ENCODE measurements at regions not wholly inside any gene's neighbourhood (a gene's known extent, or its start where the extent isn't known, plus 50 kb on each side); places are given as distances from the start of the nearest gene placed in this dataset.
"Not testable (repeated sequence)": the region's sequence is repeated elsewhere in the genome, so short reads cannot be mapped to it uniquely, and the experiment has no call there.

DNA sequence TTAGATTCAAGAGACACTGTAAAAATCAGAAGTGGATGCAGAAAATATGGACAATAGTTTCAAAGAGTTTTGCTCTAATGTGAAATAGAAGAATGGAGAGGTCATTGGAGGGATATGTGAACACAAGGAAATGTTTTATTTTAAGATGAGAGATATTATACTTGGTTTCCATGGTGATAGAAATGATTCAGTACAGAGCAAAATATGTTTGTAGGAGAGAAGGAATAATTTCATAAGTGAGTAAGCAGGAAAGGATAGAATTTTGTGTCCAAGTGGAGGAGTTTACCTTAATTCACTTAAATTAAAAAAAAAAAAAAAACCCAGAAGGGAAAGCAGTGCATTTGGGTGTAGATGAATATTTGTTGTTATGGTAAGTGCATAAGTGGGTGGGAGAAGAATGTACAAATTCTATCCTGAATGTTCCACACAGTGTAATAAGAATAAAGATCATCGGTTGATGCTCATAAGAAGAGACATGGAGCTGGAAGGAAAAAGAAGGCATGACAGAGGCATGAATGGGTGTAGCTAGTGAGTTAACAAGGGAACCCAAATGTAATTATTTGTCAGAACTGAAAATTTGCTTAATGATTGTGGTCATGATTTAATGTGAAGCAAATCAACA lies 688.9 kb upstream of the GJE1 start:
- no peak for FAIRE-seq

DNA sequence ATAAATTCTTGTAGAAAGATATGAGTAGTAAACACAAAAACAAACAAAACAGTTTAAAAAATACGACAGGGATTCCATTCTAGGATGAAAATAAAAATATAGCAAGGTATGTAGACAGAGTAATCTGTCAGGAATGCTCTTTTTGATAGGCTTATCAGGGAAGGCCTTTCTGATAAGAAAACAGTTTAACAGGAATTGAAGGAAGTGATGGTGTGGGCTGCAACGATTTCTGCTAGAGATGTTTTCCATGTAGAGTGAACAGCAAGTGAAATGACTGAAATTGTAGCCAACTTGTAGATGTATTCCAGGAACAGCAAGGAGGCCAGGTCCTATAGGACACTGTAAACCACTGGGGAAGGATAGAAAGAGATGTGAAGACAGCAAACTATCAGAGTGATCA lies 689.7 kb upstream of the GJE1 start:
- no peak for FAIRE-seq

DNA sequence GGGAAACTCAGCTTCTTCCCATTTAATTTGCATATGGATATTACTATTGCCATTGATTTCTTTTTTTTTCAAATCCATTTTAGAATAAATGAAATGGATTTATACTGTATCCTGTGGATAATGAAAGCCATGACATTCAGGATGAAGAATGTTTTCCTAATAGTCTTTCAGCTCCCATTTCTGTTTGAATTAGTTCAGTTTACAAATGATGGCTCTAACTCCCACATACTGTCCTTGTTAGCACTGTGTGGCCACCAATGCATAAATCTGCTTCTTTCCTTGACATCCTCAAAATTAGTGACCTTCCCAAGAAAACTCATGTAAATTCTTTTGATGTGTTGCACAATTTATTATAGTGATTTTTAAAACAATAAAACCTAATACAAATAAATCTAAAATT lies 693.2 kb upstream of the GJE1 start:
- no peak for FAIRE-seq

- FAIRE-seq, result no peak
Observed at GRCh38 chr6:141437685-141438084, 695.0 kb upstream of the GJE1 start.

DNA sequence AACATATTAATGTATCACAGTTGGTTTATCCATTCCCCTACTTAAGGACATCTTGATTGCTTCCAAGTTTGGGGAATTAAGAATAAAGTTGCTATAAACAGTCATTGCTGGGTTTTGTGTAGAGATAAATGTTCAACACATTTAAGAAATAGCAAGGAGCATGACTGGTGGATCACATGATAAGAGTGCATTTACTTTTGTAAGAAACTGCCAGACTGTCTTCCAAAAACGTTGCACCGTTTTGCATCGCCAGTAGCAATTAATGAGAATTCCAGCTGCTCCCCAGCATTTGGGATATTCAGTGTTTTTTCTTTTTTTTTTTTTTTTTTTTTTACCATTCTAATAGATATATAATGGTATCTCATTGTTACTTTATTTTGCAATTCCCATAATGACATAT lies 695.7 kb upstream of the GJE1 start:
- no peak for FAIRE-seq

- FAIRE-seq, result no peak
Observed at GRCh38 chr6:141426400-141426980, 706.2 kb upstream of the GJE1 start.

- no peak for FAIRE-seq
Observed at GRCh38 chr6:141421378-141421777, 711.3 kb upstream of the GJE1 start.

DNA sequence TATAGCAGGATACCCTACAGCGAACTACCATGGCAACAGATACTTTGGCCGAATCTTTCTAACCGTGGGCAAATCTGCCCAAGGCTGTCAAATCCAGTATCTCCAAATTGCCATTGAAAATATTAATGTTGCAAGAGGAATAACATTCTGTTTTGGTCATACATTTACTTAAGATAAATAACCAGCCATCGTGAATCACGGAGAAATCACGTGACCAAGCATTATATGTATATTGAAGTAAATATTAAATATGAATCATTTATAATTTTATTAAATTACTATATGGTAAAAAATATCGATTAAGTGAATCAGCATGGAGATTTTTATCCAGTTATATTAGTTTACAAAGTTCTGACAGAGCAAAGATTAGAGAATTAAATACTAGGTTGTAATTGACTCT lies 714.6 kb upstream of the GJE1 start:
- no peak for FAIRE-seq

DNA sequence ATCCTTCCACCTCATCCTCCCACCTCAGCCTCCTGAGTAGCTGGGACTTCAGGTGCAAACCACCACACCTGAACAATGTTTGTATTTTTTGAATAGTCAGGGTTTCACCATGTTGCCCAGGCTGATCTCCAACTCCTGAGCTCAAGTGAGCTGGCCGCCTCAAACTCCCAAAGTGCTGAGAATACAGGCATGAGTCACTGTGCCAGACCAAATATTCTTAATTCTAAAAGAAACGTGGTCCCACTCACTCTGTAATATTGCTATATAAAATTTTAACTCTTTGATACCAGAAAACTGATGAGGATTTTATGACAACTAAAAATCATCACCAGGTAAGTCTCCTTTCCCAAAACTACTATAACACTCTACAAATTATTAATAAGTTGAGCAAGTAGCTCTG lies 716.8 kb upstream of the GJE1 start:
- FAIRE-seq, result no peak

GRCh38 chr6:141413196-141413595 lies 719.5 kb upstream of the GJE1 start:
- FAIRE-seq, result no peak

DNA sequence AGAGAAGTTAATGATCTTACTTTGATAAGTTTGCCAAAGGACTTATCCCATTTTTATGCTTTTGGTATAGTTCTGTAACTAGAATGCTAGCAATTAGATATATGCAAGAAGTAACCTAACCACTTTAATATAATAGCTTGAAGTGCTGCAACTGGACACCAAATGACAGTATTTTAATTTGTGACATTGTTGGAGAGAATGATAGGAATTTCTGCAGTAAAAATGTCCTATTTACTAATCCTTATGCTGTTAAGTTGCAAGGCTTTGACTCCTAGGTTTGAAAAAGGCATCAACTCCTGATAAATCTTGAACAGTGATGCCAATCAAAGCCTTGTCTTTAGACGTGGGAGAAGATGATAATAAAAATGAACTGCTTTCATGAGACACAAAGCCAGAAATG lies 726.0 kb upstream of the GJE1 start:
- FAIRE-seq, result no peak

DNA sequence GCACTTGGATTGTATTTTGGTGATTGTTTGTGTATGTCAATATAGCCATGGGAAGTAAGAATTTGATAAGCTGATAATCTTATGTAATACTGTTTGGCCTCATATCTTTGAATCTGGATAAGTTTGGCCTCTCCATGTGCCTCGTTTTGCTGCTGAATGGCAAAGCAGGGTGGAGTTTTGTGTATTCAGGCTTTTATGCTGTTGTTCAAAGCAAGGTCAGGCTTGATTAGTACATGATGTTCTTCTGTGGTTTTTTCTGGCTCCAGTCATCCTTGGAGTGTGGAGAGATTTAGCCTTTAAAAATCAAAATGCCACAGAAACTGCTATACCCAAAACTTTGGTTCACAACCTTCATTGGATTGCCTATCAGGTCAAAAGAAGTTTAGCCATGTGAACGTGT lies 728.9 kb upstream of the GJE1 start:
- FAIRE-seq, result no peak

GRCh38 chr6:141403103-141403502 lies 729.6 kb upstream of the GJE1 start:
- no peak for FAIRE-seq

DNA sequence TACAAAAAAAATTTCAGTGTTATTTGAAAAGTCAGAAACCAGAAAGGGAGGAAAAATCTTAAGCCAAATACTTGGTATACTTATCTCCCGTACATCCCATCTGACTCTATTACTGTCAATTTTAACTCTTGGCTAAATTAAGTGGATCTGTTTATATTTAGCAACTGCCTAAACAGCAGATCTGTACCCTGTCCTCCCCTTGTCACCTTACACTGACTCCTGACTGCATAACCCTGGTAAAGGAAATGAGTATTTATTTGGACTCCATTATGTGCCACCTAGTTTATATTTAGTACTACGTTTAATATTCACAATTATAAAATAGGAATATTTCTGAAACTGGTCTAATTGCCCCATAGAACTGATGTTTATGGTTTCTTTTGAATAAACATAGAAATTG lies 730.2 kb upstream of the GJE1 start:
- no peak for FAIRE-seq

- no peak for FAIRE-seq
Observed at GRCh38 chr6:141401851-141402250, 730.9 kb upstream of the GJE1 start.

DNA sequence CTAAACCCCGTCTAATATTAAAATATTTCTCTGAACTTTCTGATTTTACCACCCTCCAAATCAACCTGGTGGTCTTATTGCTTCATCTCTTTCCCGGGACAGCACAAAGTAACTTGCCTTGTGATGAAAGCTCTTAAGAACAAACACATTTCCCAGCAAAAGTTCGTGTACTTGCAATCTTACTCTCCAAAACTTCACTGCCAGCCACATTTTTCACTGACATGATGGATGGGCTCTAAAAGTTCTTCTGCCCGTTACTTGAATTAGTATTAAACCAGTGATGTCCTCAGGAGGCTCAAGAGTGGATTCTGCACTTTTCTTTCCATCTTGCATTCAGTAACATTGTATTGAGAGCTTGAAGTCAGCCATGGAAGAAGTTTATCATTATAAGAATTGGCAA lies 731.6 kb upstream of the GJE1 start:
- FAIRE-seq, result no peak

DNA sequence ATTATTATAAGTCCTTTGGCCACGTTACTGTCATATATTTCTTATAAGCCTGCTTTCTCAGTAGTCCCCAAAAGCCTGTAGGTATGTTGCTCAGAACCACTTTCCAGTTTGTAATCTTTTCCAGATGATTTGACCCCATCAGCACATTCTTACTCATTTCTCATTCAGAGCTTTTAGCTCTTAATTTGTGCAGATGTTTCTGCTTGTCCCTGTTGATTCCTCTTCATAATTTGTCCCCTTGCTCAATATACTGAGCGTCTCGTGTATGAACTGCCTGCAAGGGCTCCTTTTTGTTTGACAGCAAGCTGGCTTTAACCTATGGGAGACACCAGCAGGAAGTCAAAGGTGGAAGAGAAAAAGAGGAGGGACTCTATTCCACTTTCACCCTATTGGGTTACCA lies 733.8 kb upstream of the GJE1 start:
- no peak for FAIRE-seq

DNA sequence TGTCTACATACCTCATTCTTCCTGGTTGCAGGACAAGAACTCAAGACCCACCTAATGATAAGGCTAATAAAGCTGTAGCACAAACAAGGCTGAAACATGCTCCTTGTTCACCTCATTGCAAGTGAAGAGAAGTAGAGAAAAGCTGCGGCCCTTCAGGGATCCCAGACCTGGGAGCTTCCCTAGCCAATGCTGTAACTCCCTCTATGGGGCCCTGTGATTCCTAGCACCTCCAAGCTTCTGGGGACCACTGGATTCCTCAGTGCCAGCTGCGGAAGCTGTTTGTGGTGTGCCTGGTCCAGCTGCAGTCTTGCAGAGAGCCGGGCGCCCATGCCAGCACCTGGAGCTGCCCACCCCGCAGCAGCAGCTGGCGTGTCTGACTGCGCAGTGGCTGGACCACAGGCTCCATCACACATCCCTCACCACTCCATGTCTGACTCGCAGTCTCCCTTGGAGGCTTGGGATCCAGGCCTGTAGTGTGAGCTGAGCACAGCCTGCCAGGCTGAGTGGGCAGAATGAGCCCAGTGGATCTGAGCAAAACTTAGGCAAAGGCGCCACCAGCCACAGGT lies 737.2 kb upstream of the GJE1 start:
- no peak for FAIRE-seq

GRCh38 chr6:141394565-141395051 lies 738.1 kb upstream of the GJE1 start:
- FAIRE-seq, result no peak

DNA sequence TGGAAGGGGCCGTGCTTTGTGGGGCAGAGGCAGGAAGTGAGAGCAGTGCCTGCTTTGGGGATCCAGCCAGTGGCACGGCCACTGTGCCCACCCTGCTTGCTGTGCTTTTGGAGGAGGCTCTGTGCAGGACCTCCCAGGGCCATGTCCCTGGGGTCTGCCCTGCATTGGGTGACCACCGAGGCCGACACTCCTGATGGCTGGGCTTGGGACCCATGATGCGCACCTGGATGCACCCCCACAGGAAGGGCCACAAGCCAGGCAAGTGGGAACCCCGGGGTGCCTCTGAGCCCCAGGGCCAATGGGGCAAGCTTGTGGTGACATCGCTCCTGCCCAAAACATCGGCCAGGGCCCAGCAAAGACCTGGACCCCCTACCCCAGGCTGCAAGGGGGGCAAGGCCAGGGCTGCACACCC lies 738.6 kb upstream of the GJE1 start:
- FAIRE-seq, result no peak

- FAIRE-seq, result no peak
Observed at GRCh38 chr6:141393405-141394124, 739.2 kb upstream of the GJE1 start.

DNA sequence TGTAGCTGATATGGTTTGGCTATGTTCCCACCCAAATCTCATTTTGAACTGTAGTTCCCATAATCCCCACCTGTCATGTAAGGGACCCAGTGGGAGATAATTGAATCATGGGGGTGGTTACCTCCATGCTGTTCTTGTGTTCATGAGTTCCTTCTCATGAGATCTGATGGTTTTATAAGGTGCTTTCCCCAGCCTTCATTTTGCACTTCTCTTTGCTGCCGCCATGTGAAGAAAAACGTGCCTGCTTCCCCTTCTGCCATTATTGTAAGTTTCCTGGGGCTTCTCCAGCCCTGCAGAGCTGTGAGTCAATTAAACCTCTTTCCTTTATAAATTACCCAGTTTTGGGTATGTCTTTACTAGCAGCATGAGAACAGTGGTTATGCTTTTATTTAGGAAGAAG lies 741.6 kb upstream of the GJE1 start:
- FAIRE-seq, result not testable (repeated sequence)

DNA sequence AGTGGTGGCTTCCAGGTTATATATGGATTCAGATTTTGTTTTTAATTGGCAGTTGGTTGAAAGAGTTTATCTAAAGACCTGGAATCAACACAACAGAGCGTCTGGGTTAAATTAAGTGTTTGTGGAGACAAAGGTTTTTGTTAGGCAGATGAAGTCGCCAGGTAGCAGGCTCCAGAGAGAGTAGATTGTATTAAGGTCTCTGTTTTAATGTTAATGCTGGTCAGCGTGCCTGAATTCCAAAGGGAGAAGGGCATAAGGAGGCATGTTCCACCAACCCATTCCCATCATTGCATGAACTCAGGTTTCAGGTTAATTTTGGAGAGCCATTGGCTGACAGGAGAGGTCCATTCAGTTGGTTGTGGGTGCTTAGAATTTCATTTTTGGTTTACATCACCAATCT lies 744.1 kb upstream of the GJE1 start:
- no peak for FAIRE-seq

GRCh38 chr6:141370438-141370837 lies 762.3 kb upstream of the GJE1 start:
- no peak for FAIRE-seq
